HS-5 (cell line): ENCODE measurements at regions not wholly inside any gene's neighbourhood (a gene's known extent, or its start where the extent isn't known, plus 50 kb on each side); places are given as distances from the start of the nearest gene placed in this dataset.
A peak's percentile ranks its signal among the peaks of the same experiment; 100 is the strongest.
"Not testable (repeated sequence)": the region's sequence is repeated elsewhere in the genome, so short reads cannot be mapped to it uniquely, and the experiment has no call there.

Experiments
- DNase-seq: peaks from one replicate; pipeline ENCODE4 v3.0.0-alpha.2; 2012; ENCODE audit warnings: low read depth

- peak; percentile 31 for DNase-seq
Measured at GRCh38 chr2:175251425-175252041, 70.0 kb upstream of the ATP5MC3 start.

GRCh38 chr2:175247159-175247558, 65.6 kb upstream of the ATP5MC3 start:
- no peak for DNase-seq

- DNase-seq: no peak
Measured at GRCh38 chr2:175244697-175245096, 63.2 kb upstream of the ATP5MC3 start.

- no peak for DNase-seq
Measured at GRCh38 chr2:175241691-175242090, 60.2 kb upstream of the ATP5MC3 start.

GRCh38 chr2:175240033-175240432, 58.5 kb upstream of the ATP5MC3 start:
- not testable (repeated sequence) for DNase-seq

- DNase-seq: no peak
Measured at GRCh38 chr2:175236930-175237329, 55.4 kb upstream of the ATP5MC3 start.

GRCh38 chr2:175234650-175235049, 53.1 kb upstream of the ATP5MC3 start:
- no peak for DNase-seq

- no peak for DNase-seq
Measured at GRCh38 chr2:175234153-175234552, 52.6 kb upstream of the ATP5MC3 start.

- peak; percentile 81 for DNase-seq
Measured at GRCh38 chr2:175233135-175233719, 51.7 kb upstream of the ATP5MC3 start.
